ENCODE measurements at regions not wholly inside any gene's neighbourhood (a gene's known extent, or its start where the extent isn't known, plus 50 kb on each side); places are given as distances from the start of the nearest gene placed in this dataset.

DNA sequence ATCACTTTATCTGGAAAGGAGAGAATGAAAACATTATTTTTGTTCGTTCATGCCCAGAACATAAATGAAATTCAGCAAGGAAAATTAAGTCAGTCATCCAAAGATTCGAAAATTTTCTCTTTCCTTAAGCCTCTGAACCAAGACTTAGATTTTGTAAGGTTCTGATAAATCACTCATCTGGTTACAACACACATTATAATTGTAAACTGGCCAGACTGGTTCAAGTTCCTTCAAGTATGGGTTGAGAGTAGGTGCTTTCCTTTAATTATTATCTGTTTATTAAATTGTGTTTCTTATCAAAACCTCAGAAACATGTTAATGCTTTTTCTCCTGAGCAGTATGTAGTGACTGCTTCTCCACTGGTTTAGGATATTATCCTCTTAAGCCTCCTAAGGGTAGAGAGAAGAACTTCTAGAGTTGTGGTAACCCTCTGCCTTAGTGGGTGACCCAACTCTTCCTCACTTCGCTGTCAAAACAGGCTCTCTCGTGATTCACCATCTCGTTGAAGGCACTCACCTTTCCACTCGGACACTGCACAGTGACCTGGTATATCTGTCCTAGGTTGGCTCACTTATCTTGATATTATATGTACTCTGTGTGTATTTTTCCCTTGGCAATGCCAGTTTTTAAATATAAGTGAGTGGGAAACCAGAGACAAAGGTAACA lies 325.9 kb downstream of the PAX3 start:
- POLR2A ChIA-PET (ENCODE audit: unreplicated experiment) = no interaction called here
- dilution Hi-C loops (cut with HindIII; ENCODE audit: low sequenced_read_pairs, unreplicated experiment) = no loop called here
- no TSS peak for BruUV-seq (replicated peaks)

More for the DNA sequence above, 325.9 kb downstream of the PAX3 start:
- no CpG with 5 or more reads among the region's 6 CpGs for WGBS, 2 experiments (ENCODE audit: extremely low coverage in 2 of 2, insufficient read length in 1 of 2)
- Histone ChIP-seq H2AFZ (replicated peaks; ENCODE audit: low read length, poor library complexity) (no peak overlapping the region), H4K8ac (ENCODE audit: low read depth in 2 of 2, low read length in 2 of 2) (no peak overlapping the region), H3K4me3 (ENCODE audit: insufficient read depth, low read depth, low read length) (no peak overlapping the region), H3K4me1 (ENCODE audit: control insufficient read depth, insufficient read depth, low read length) (no peaks in the 10 kb centered on the region; the same call in 1 of the 2 replicates), H4K20me1 (ENCODE audit: insufficient read depth, low read length) (no peaks in the 10 kb centered on the region), H4K5ac (ENCODE audit: low read depth, low read length) (no peak overlapping the region), H3K23ac (ENCODE audit: low read depth, low read length) (no peak overlapping the region), H3K18ac (ENCODE audit: low read depth, low read length) (no peak overlapping the region), H2AK5ac (ENCODE audit: low read depth, low read length) (no peak overlapping the region), H3K27me3 (ENCODE audit: control insufficient read depth, insufficient read depth, low read length) (peaks cover 7% of the 10 kb centered on the region), H2BK120ac (ENCODE audit: low read depth, low read length) (no peak overlapping the region), H3K9ac (ENCODE audit: low read depth, low read length) (no peak overlapping the region), H3K27ac (ENCODE audit: insufficient read depth, low read length) (no peak overlapping the region), H2AK9ac (replicated peaks; ENCODE audit: low read depth, low read length, poor library complexity) (no peak overlapping the region), H4K91ac (ENCODE audit: insufficient read depth, low read depth, low read length) (no peak overlapping the region), H3K56ac (ENCODE audit: extremely low read depth, insufficient read depth, low read length) (no peak overlapping the region), H3K79me1 (ENCODE audit: low read depth in 1 of 2, low read length in 2 of 2) (no peaks in the 10 kb centered on the region), H3K4me2 (ENCODE audit: low read depth, low read length) (no peak overlapping the region), H3K4ac (ENCODE audit: low read depth, low read length) (no peak overlapping the region), H3K36me3 (ENCODE audit: control insufficient read depth, insufficient read depth, low read length) (no peaks in the 10 kb centered on the region), H2BK15ac (ENCODE audit: low read depth, low read length) (no peak overlapping the region), H3K9me3 (ENCODE audit: control insufficient read depth, insufficient read depth, low read length) (no peaks in the 10 kb centered on the region), H2BK20ac (ENCODE audit: low read depth, low read length) (no peak overlapping the region), H2BK5ac (ENCODE audit: low read depth, low read length, poor library complexity, severe bottlenecking) (no peak overlapping the region), H3K14ac (replicated peaks; ENCODE audit: low read depth, low read length) (no peak overlapping the region), H3K9me1 (ENCODE audit: insufficient read depth, low read length) (no peaks in the 10 kb centered on the region)
- TF ChIP-seq RAD21 (IDR thresholded peaks at IDR 0.05; ENCODE audit: low read length) = no peak
- no peak for TF ChIP-seq RFX5 (IDR thresholded peaks at IDR 0.05; ENCODE audit: low read depth, low read length)
- TF ChIP-seq MAZ (IDR thresholded peaks at IDR 0.05; ENCODE audit: borderline replicate concordance, low read depth, low read length) = no peak
- TF ChIP-seq, protein P1, sequence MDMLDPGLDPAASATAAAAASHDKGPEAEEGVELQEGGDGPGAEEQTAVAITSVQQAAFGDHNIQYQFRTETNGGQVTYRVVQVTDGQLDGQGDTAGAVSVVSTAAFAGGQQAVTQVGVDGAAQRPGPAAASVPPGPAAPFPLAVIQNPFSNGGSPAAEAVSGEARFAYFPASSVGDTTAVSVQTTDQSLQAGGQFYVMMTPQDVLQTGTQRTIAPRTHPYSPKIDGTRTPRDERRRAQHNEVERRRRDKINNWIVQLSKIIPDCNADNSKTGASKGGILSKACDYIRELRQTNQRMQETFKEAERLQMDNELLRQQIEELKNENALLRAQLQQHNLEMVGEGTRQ (IDR thresholded peaks at IDR 0.05; ENCODE audit: low read depth, low read length) = no peak
- TF ChIP-seq SMC3 (IDR thresholded peaks at IDR 0.05; ENCODE audit: low read depth, low read length) = no peak
- TF ChIP-seq, protein P2, sequence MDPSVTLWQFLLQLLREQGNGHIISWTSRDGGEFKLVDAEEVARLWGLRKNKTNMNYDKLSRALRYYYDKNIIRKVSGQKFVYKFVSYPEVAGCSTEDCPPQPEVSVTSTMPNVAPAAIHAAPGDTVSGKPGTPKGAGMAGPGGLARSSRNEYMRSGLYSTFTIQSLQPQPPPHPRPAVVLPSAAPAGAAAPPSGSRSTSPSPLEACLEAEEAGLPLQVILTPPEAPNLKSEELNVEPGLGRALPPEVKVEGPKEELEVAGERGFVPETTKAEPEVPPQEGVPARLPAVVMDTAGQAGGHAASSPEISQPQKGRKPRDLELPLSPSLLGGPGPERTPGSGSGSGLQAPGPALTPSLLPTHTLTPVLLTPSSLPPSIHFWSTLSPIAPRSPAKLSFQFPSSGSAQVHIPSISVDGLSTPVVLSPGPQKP (IDR thresholded peaks at IDR 0.05; ENCODE audit: borderline replicate concordance, low read depth, low read length) = no peak
- TF ChIP-seq MXI1 (IDR thresholded peaks at IDR 0.05; ENCODE audit: borderline replicate concordance, low read depth, low read length) = no peak
- TF ChIP-seq MAFK (IDR thresholded peaks at IDR 0.05; ENCODE audit: low read depth, low read length) = no peak
- intact Hi-C loops (cut with micrococcal nuclease) = no loop called here
- in situ Hi-C loops (cut with MboI; ENCODE audit: low sequenced_read_pairs) = loop anchor here (25.0 kb wide), 2 partner anchors 1286 to 1861 kb away; no protein-coding TSS in a partner anchor
- CTCF ChIA-PET = no interaction called here
- DNase-seq (no peak), ATAC-seq (ENCODE audit: low read depth) (no peak)
